Retinal pigment epithelial cell (primary cell): ENCODE measurements at regions not wholly inside any gene's neighbourhood (a gene's known extent, or its start where the extent isn't known, plus 50 kb on each side); places are given as distances from the start of the nearest gene placed in this dataset.
A peak's percentile ranks its signal among the peaks of the same experiment; 100 is the strongest.

Experiments
- DNase-seq: peaks from one replicate; pipeline ENCODE4 v3.0.0-alpha.2; 2010; ENCODE audit warnings: low read depth
- H3K4me3 ChIP-seq: 2 replicates; pipeline ENCODE4 v1.5.1; 2011; ENCODE audit warnings: mild to moderate bottlenecking, low read length, control low read depth, moderate library complexity
- TF ChIP-seq, protein P1 (sequence below): conservative IDR thresholded peaks from 2 replicates; pipeline ENCODE4 v1.5.1; 2011; ENCODE audit warnings: low read depth, low read length, control low read depth, inconsistent platforms

DNA sequence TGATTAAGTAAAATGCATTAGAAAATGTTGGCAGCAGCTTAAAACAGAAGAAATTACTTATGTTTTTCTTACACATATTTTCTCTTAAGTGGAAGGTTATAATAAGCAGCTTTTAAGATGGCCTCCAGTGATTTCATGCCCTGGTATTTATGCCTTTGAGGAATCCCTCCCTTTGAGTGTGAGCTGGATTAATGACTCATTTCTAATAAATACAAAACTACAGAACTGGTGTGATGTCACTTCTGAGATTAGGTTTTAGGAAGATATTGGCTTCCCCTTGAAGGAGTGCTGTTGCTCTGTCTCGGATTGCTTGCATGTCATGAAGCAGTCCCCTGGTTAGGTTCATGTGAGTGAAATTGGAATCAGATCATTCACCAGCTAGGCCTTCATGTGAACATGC, 143.2 kb upstream of the EPHA7 start:
- peak; percentile 87 for DNase-seq
- H3K4me3 ChIP-seq: no peak overlapping the region
- TF ChIP-seq, protein P1, sequence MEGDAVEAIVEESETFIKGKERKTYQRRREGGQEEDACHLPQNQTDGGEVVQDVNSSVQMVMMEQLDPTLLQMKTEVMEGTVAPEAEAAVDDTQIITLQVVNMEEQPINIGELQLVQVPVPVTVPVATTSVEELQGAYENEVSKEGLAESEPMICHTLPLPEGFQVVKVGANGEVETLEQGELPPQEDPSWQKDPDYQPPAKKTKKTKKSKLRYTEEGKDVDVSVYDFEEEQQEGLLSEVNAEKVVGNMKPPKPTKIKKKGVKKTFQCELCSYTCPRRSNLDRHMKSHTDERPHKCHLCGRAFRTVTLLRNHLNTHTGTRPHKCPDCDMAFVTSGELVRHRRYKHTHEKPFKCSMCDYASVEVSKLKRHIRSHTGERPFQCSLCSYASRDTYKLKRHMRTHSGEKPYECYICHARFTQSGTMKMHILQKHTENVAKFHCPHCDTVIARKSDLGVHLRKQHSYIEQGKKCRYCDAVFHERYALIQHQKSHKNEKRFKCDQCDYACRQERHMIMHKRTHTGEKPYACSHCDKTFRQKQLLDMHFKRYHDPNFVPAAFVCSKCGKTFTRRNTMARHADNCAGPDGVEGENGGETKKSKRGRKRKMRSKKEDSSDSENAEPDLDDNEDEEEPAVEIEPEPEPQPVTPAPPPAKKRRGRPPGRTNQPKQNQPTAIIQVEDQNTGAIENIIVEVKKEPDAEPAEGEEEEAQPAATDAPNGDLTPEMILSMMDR: no peak

DNA sequence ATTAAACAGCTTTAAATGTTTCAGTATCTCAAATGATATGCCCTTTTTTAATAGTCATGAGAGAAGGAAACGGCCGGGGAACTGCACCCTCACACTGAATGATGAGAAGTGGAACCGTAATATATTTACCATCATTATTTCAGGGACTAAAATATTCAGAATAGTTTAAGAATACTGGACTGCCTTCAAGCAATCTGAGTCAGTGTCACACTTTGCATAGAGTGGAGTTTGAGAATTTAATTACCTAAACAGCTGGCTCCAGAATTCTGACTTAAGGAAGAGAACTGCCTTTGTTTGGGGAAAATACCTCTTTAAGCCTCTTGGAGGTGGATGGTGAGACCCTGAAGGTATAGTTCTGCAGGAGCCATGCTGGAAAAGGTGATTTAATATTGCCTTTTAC, 135.9 kb upstream of the EPHA7 start:
- TF ChIP-seq, protein P1: no peak
- no peak for DNase-seq
- H3K4me3 ChIP-seq: no peak overlapping the region

DNA sequence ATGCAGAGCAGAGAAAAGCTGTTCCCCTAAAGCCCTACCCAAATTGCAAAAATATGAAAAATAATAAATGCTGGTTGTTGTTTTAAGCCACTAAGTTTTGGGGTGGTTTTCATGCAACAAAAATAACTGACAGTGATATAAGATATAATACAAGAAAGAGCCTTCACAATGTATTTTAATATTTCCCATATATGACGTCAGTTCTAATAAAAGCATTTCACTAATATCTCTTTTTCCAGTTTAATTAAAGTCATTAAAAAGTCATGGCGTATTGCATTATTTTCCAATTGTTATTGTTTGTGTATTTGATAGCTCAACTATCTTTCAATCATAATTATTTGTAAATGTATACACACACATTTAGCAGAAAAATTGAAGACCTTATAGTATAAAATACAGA, 134.7 kb upstream of the EPHA7 start:
- no peak overlapping the region for H3K4me3 ChIP-seq
- DNase-seq: no peak
- TF ChIP-seq, protein P1: no peak

DNA sequence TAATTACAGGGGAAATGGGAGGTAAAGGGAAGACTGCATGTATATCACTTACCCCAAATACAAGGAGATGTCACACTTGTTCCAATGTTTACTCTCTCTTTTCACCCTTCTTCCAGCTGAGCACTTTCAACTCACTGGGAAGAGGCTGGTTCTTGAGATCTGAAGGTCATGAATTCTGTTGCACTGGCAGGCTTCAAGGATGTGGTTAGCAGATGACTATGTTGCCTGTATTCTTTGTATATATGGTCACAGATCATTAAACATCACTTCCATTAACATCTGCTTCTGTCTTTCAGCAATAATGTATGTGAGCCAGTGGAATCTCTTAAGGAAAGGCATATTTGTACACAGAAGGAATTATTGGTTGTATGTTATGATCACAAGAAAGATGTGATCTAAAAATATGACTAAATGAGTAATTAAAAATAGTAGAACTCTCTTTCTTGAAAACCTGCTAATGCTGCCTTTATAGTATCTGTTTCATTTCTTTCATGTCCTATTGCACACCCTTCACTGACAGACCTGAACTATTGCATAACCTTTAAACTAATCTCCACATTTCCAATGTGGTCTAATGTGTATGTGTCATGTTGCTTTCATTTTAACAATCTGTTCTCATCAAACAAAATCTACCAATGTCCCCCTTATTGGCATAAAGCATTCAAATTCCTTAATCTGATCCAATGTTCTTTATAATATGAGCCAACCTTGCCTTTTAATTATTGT, 131.4 kb upstream of the EPHA7 start:
- TF ChIP-seq, protein P1: no peak
- DNase-seq: no peak
- no peak overlapping the region for H3K4me3 ChIP-seq

DNA sequence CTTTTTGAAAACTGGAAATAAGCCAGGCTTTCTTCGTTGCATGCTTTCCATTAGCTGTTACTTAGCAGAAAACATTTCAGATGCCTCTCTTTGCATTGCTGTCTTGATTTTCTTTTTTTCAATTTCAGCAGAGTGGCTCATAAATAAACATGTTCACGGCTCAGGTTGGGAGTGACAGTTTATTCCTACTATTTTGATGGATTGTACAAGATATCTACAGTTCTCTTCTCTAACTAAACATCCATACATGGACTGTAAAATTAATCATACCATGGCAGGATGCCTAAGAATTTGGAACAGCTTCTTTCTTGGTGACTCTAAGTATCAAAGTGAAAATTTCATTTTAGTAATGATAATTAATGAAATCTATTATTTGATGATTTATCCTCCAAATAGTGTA, 130.5 kb upstream of the EPHA7 start:
- TF ChIP-seq, protein P1: no peak
- no peak for DNase-seq
- H3K4me3 ChIP-seq: no peak overlapping the region

DNA sequence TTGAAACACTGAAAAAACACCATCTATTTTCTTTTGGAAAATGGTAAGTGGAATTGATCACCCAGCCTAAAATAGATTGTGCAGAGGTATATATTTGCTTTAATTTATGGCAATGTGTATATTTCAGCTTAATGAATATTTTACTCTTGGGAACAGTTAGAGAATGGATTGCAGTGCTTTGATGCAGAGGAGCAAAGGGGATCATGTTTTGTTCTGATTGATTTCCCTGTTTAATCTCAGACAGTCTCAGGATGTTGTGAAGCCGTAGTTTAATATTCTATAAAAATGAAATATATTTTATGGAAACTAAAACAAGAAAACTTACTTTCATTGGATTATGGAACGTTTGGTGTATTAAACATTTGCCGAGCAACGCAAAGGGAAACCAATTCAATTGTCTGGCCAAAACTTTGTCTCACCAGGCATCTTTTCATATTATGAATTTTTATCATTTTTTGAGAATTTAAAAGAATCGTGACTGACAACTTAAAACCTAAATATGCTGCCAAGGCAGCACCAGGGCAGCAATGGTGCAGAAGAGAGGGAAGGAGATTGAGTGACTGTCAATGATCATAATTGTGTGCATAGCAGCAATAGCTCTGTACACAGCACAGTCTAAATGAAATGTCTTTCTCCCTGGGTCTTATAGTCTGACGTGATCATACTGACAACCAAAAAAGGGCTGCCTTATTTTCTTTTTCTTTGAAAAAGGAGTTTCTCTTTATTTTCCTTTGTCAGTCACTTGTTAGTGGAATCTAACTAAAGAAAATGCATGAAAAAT, 105.5 kb upstream of the EPHA7 start:
- TF ChIP-seq, protein P1: no peak
- DNase-seq: no peak
- no peak overlapping the region for H3K4me3 ChIP-seq

DNA sequence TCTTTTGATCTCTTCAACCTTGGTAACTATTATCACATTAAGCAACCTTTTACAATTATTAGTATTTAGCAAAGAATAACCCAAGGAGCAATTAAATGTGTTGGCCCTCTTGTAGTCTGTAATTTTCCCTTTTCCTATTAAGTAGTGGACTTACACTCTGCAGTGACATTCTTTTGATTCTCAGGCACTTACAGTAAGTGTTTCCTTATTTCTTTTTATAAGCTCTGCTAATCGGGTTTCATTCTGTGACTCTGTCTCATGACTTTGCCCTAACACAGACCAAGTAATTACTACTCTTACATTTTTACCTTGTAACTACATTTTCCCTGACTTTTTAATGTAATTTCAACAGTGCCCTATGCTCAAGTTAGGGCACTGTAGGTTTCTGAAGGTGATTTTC, 104.0 kb upstream of the EPHA7 start:
- DNase-seq: peak; percentile 55
- TF ChIP-seq, protein P1: no peak
- no peak overlapping the region for H3K4me3 ChIP-seq
